ENCODE measurements at regions not wholly inside any gene's neighbourhood (a gene's known extent, or its start where the extent isn't known, plus 50 kb on each side); places are given as distances from the start of the nearest gene placed in this dataset.

GRCh38 chr13:97058926-97059325 lies 64.7 kb upstream of the OXGR1 start:
- ChIA-PET POLR2A (no interaction called here), CTCF (no interaction called here)
- ATAC-seq (ENCODE audit: low read depth) (no peak), DNase-seq (no peak)
- no peaks in the 10 kb centered on the region for H3K4me1 ChIP-seq (ENCODE audit: control insufficient read depth in 2 of 2, insufficient read depth in 2 of 2, low read length in 2 of 2)
- no peak overlapping the region for H3K4me3 Mint-ChIP-seq
- H3K4me3 ChIP-seq (ENCODE audit: control extremely low read depth in 1 of 5, extremely low read depth in 1 of 5, insufficient read depth in 1 of 5, low read depth in 2 of 5, low read length in 4 of 5), result no peak overlapping the region
- H3K4me1 Mint-ChIP-seq, result no peaks in the 10 kb centered on the region
- H3K4me2 ChIP-seq (replicated peaks; ENCODE audit: low read depth, low read length, poor library complexity, severe bottlenecking), result no peak overlapping the region
- no peak overlapping the region for H3K27ac Mint-ChIP-seq
- intact Hi-C loops (cut with micrococcal nuclease), result no loop called here
- H3K9me3 ChIP-seq (ENCODE audit: control extremely low read depth in 1 of 3, control insufficient read depth in 2 of 3, insufficient read depth in 1 of 3, low read length in 2 of 3), result no peaks in the 10 kb centered on the region
- peaks cover 20% of the 10 kb centered on the region for H3K27me3 Mint-ChIP-seq
- TF ChIP-seq EZH2 (IDR thresholded peaks at IDR 0.05; ENCODE audit: borderline replicate concordance, insufficient read depth, low read depth, low read length, poor library complexity, severe bottlenecking), result no peak
- TF ChIP-seq, protein P1, sequence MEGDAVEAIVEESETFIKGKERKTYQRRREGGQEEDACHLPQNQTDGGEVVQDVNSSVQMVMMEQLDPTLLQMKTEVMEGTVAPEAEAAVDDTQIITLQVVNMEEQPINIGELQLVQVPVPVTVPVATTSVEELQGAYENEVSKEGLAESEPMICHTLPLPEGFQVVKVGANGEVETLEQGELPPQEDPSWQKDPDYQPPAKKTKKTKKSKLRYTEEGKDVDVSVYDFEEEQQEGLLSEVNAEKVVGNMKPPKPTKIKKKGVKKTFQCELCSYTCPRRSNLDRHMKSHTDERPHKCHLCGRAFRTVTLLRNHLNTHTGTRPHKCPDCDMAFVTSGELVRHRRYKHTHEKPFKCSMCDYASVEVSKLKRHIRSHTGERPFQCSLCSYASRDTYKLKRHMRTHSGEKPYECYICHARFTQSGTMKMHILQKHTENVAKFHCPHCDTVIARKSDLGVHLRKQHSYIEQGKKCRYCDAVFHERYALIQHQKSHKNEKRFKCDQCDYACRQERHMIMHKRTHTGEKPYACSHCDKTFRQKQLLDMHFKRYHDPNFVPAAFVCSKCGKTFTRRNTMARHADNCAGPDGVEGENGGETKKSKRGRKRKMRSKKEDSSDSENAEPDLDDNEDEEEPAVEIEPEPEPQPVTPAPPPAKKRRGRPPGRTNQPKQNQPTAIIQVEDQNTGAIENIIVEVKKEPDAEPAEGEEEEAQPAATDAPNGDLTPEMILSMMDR (IDR thresholded peaks at IDR 0.05), result no peak
- no CpG with 5 or more reads among the region's 1 CpG for WGBS (ENCODE audit: insufficient coverage)
- H2AFZ ChIP-seq (ENCODE audit: insufficient read depth, low read depth, low read length, poor library complexity, severe bottlenecking), result no peak overlapping the region
- H4K20me1 ChIP-seq (ENCODE audit: control insufficient read depth, insufficient read depth, low read length, poor library complexity, severe bottlenecking), result no peaks in the 10 kb centered on the region
- no peaks in the 10 kb centered on the region for H3K79me2 ChIP-seq (ENCODE audit: control insufficient read depth, insufficient read depth, low read length)
- peaks cover 0 to 4% (median 1%) of the 10 kb centered on the region in 4 experiments for H3K27me3 ChIP-seq (replicated peaks in 1 of 4; ENCODE audit: control extremely low read depth in 1 of 4, control insufficient read depth in 3 of 4, insufficient read depth in 4 of 4, low read length in 3 of 4)
- no peaks in the 10 kb centered on the region for H3K36me3 ChIP-seq (replicated peaks in 1 of 2; ENCODE audit: control extremely low read depth in 1 of 2, control insufficient read depth in 1 of 2, extremely low read depth in 1 of 2, insufficient read depth in 2 of 2, low read length in 1 of 2)
- no peak overlapping the region for H3K9ac ChIP-seq (ENCODE audit: low read length)
- no peak overlapping the region for H3K27ac ChIP-seq (ENCODE audit: low read length in 2 of 2)
- no peaks in the 10 kb centered on the region for H3K9me3 Mint-ChIP-seq (ENCODE audit: insufficient read depth)

GRCh38 chr13:97067017-97067895 lies 73.0 kb upstream of the OXGR1 start:
- WGBS (ENCODE audit: insufficient coverage), result 85% methylated on average over 2 of the region's 8 CpGs
- Histone ChIP-seq H3K27me3 (replicated peaks in 1 of 4; ENCODE audit: control extremely low read depth in 1 of 4, control insufficient read depth in 3 of 4, insufficient read depth in 4 of 4, low read length in 3 of 4) (peaks cover 0 to 4% (median 0%) of the 10 kb centered on the region in 4 experiments), H2AFZ (ENCODE audit: insufficient read depth, low read depth, low read length, poor library complexity, severe bottlenecking) (no peak overlapping the region), H3K9me3 (ENCODE audit: control extremely low read depth in 1 of 3, control insufficient read depth in 2 of 3, insufficient read depth in 1 of 3, low read length in 2 of 3) (no peaks in the 10 kb centered on the region), H3K4me1 (ENCODE audit: control insufficient read depth in 2 of 2, insufficient read depth in 2 of 2, low read length in 2 of 2) (no peaks in the 10 kb centered on the region), H3K36me3 (replicated peaks in 1 of 2; ENCODE audit: control extremely low read depth in 1 of 2, control insufficient read depth in 1 of 2, extremely low read depth in 1 of 2, insufficient read depth in 2 of 2, low read length in 1 of 2) (no peaks in the 10 kb centered on the region), H4K20me1 (ENCODE audit: control insufficient read depth, insufficient read depth, low read length, poor library complexity, severe bottlenecking) (no peaks in the 10 kb centered on the region), H3K27ac (ENCODE audit: low read length in 2 of 2) (no peak overlapping the region), H3K79me2 (ENCODE audit: control insufficient read depth, insufficient read depth, low read length) (no peaks in the 10 kb centered on the region), H3K4me2 (replicated peaks; ENCODE audit: low read depth, low read length, poor library complexity, severe bottlenecking) (no peak overlapping the region), H3K4me3 (ENCODE audit: control extremely low read depth in 1 of 5, extremely low read depth in 1 of 5, insufficient read depth in 1 of 5, low read depth in 2 of 5, low read length in 4 of 5) (no peak overlapping the region), H3K9ac (ENCODE audit: low read length) (no peak overlapping the region)
- H3K27me3 Mint-ChIP-seq, result peaks cover 4% of the 10 kb centered on the region
- no peaks in the 10 kb centered on the region for H3K9me3 Mint-ChIP-seq (ENCODE audit: insufficient read depth)
- ATAC-seq (ENCODE audit: low read depth) (no peak), DNase-seq (no peak)
- TF ChIP-seq EZH2 (IDR thresholded peaks at IDR 0.05; ENCODE audit: borderline replicate concordance, insufficient read depth, low read depth, low read length, poor library complexity, severe bottlenecking), result no peak
- TF ChIP-seq, protein P1 (IDR thresholded peaks at IDR 0.05), result no peak
- H3K4me1 Mint-ChIP-seq, result no peaks in the 10 kb centered on the region
- ChIA-PET POLR2A (no interaction called here), CTCF (interaction anchor here (1.1 to 1.5 kb wide), 2 partner anchors 8 to 292 kb away, joined by 3 to 4 read pairs; no protein-coding TSS in a partner anchor)
- H3K4me3 Mint-ChIP-seq, result no peak overlapping the region
- intact Hi-C loops (cut with micrococcal nuclease), result no loop called here
- no peak overlapping the region for H3K27ac Mint-ChIP-seq

All from B cell (primary cell).